ENCODE measurements at regions not wholly inside any gene's neighbourhood (a gene's known extent, or its start where the extent isn't known, plus 50 kb on each side); places are given as distances from the start of the nearest gene placed in this dataset.
"Not testable (repeated sequence)": the region's sequence is repeated elsewhere in the genome, so short reads cannot be mapped to it uniquely, and the experiment has no call there.

DNA sequence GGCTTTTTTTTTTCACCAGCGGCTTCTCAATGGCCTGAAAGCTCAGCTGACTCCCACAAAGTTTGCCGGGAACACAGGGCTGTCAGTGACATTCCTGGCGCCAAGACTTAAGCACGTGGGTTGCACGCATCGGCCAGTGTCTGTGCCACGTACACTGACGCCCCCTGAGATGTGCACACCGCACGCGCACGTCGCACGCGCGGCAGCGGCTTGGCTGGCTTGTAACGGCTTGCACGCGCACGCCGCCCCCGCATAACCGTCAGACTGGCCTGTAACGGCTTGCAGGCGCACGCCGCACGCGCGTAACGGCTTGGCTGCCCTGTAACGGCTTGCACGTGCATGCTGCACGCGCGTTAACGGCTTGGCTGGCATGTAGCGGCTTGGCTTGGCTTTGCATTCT is 63.2 kb downstream of the CCDC74A start:
- dilution Hi-C loops (cut with MboI; ENCODE audit: extremely low pct_ligation_motif_present, low sequenced_read_pairs) = no loop called here
- no peak overlapping the region for H2AFZ ChIP-seq (ENCODE audit: control insufficient read depth, low read length)
- DNase-seq (ENCODE audit: low read depth, low spot score) (no peak), FAIRE-seq (no peak)
- no peaks in the 10 kb centered on the region for H3K9me3 ChIP-seq (ENCODE audit: control insufficient read depth, low read depth, low read length)
- H4K20me1 ChIP-seq (ENCODE audit: control insufficient read depth, extremely low read depth, insufficient read depth, low read length) = no peaks in the 10 kb centered on the region
- H3K27ac ChIP-seq (ENCODE audit: control insufficient read depth, insufficient read depth, low read length) = no peak overlapping the region
- no peaks in the 10 kb centered on the region for H3K4me1 ChIP-seq (ENCODE audit: control insufficient read depth, extremely low read depth, insufficient read depth, low read length)
- H3K79me2 ChIP-seq (ENCODE audit: control insufficient read depth, insufficient read depth, low read length) = no peaks in the 10 kb centered on the region
- H3K36me3 ChIP-seq (ENCODE audit: control insufficient read depth in 2 of 2, extremely low read depth in 1 of 2, insufficient read depth in 2 of 2, low read length in 2 of 2) = no peaks in the 10 kb centered on the region
- no peak overlapping the region for H3K9ac ChIP-seq (ENCODE audit: control insufficient read depth, extremely low read depth, insufficient read depth, low read length)
- TF ChIP-seq CTCF (optimal IDR thresholded peaks at IDR 0.05 in 1 of 3, IDR thresholded peaks at IDR 0.05 in 1 of 3, conservative IDR thresholded peaks at IDR 0.05 in 1 of 3; ENCODE audit: extremely low read depth in 1 of 3, insufficient read depth in 2 of 3, low read length in 3 of 3) (no peak), EZH2 (IDR thresholded peaks at IDR 0.05; ENCODE audit: low read length) (no peak)
- no peaks in the 10 kb centered on the region for H3K27me3 ChIP-seq (ENCODE audit: control insufficient read depth, extremely low read depth, insufficient read depth, low read length)
- no peak overlapping the region for H3K4me3 ChIP-seq (ENCODE audit: control insufficient read depth in 2 of 3, extremely low read depth in 1 of 3, insufficient read depth in 2 of 3, low read depth in 1 of 3, low read length in 3 of 3)
- no peak overlapping the region for H3K4me2 ChIP-seq (ENCODE audit: control insufficient read depth, extremely low read depth, insufficient read depth, low read depth, low read length)
- no peaks in the 10 kb centered on the region for H3K9me1 ChIP-seq (ENCODE audit: control insufficient read depth, extremely low read depth, insufficient read depth, low read length)

DNA sequence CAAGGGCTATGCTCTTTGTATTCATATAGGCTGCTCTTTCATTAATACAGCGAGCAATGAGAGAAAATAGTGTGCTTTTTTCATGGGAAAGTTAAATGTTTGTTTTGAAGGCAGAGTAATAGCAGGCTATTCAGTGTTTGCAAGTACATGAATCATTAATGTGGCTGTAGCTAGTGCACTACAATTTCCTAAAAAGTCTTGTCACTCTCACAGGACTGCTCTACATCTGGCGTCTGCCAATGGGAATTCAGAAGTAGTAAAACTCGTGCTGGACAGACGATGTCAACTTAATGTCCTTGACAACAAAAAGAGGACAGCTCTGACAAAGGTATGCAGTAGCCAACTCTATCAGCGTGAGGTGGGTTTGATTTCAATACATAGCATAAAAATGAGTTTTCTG is 68.9 kb downstream of the CCDC74A start:
- H2AFZ ChIP-seq (ENCODE audit: control insufficient read depth, low read length) = not testable (repeated sequence)

GRCh38 chr2:131602444-131602843 is 74.8 kb downstream of the CCDC74A start:
- H3K27me3 ChIP-seq (ENCODE audit: control insufficient read depth, extremely low read depth, insufficient read depth, low read length); H3K79me2 ChIP-seq (ENCODE audit: control insufficient read depth, insufficient read depth, low read length); H3K4me1 ChIP-seq (ENCODE audit: control insufficient read depth, extremely low read depth, insufficient read depth, low read length); H3K4me2 ChIP-seq (ENCODE audit: control insufficient read depth, extremely low read depth, insufficient read depth, low read depth, low read length); H2AFZ ChIP-seq (ENCODE audit: control insufficient read depth, low read length); H3K9me3 ChIP-seq (ENCODE audit: control insufficient read depth, low read depth, low read length); H3K9ac ChIP-seq (ENCODE audit: control insufficient read depth, extremely low read depth, insufficient read depth, low read length); dilution Hi-C loops (cut with MboI; ENCODE audit: extremely low pct_ligation_motif_present, low sequenced_read_pairs); H3K4me3 ChIP-seq (ENCODE audit: control insufficient read depth in 2 of 3, extremely low read depth in 1 of 3, insufficient read depth in 2 of 3, low read depth in 1 of 3, low read length in 3 of 3); H3K27ac ChIP-seq (ENCODE audit: control insufficient read depth, insufficient read depth, low read length); H4K20me1 ChIP-seq (ENCODE audit: control insufficient read depth, extremely low read depth, insufficient read depth, low read length); H3K36me3 ChIP-seq (ENCODE audit: control insufficient read depth in 2 of 2, extremely low read depth in 1 of 2, insufficient read depth in 2 of 2, low read length in 2 of 2); FAIRE-seq; DNase-seq (ENCODE audit: low read depth, low spot score); H3K9me1 ChIP-seq (ENCODE audit: control insufficient read depth, extremely low read depth, insufficient read depth, low read length): not testable (repeated sequence)

More for the DNA sequence above, 68.9 kb downstream of the CCDC74A start:
- H3K9me1 ChIP-seq (ENCODE audit: control insufficient read depth, extremely low read depth, insufficient read depth, low read length); H4K20me1 ChIP-seq (ENCODE audit: control insufficient read depth, extremely low read depth, insufficient read depth, low read length); H3K4me3 ChIP-seq (ENCODE audit: control insufficient read depth in 2 of 3, extremely low read depth in 1 of 3, insufficient read depth in 2 of 3, low read depth in 1 of 3, low read length in 3 of 3); dilution Hi-C loops (cut with MboI; ENCODE audit: extremely low pct_ligation_motif_present, low sequenced_read_pairs); H3K4me2 ChIP-seq (ENCODE audit: control insufficient read depth, extremely low read depth, insufficient read depth, low read depth, low read length); H3K9me3 ChIP-seq (ENCODE audit: control insufficient read depth, low read depth, low read length); H3K27me3 ChIP-seq (ENCODE audit: control insufficient read depth, extremely low read depth, insufficient read depth, low read length); H3K79me2 ChIP-seq (ENCODE audit: control insufficient read depth, insufficient read depth, low read length); H3K4me1 ChIP-seq (ENCODE audit: control insufficient read depth, extremely low read depth, insufficient read depth, low read length); FAIRE-seq; H3K27ac ChIP-seq (ENCODE audit: control insufficient read depth, insufficient read depth, low read length); H3K9ac ChIP-seq (ENCODE audit: control insufficient read depth, extremely low read depth, insufficient read depth, low read length); H3K36me3 ChIP-seq (ENCODE audit: control insufficient read depth in 2 of 2, extremely low read depth in 1 of 2, insufficient read depth in 2 of 2, low read length in 2 of 2); DNase-seq (ENCODE audit: low read depth, low spot score): not testable (repeated sequence)

DNA sequence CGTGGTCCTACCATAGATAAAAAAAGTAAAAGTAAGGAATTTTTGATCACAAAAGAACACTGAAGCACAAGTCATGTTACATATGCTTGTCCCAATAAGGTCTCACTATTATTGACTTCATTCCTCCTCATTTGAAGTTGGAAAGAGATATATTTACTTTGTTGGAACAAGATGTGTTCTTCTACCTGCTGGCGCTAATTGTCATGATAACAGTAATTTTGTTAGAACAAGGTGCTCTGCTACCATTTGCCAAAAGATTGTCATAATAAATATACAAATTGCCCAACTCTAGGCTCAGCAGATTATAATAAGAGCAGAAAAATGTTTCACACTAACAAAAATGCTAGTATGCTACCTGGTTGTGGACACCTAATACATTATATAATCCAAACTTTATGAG is 77.0 kb downstream of the CCDC74A start:
- dilution Hi-C loops (cut with MboI; ENCODE audit: extremely low pct_ligation_motif_present, low sequenced_read_pairs); FAIRE-seq; H3K4me3 ChIP-seq (ENCODE audit: control insufficient read depth in 2 of 3, extremely low read depth in 1 of 3, insufficient read depth in 2 of 3, low read depth in 1 of 3, low read length in 3 of 3); H4K20me1 ChIP-seq (ENCODE audit: control insufficient read depth, extremely low read depth, insufficient read depth, low read length); H3K4me1 ChIP-seq (ENCODE audit: control insufficient read depth, extremely low read depth, insufficient read depth, low read length); H3K27me3 ChIP-seq (ENCODE audit: control insufficient read depth, extremely low read depth, insufficient read depth, low read length); H3K9ac ChIP-seq (ENCODE audit: control insufficient read depth, extremely low read depth, insufficient read depth, low read length); H3K36me3 ChIP-seq (ENCODE audit: control insufficient read depth in 2 of 2, extremely low read depth in 1 of 2, insufficient read depth in 2 of 2, low read length in 2 of 2); H3K9me3 ChIP-seq (ENCODE audit: control insufficient read depth, low read depth, low read length); H3K4me2 ChIP-seq (ENCODE audit: control insufficient read depth, extremely low read depth, insufficient read depth, low read depth, low read length); H3K9me1 ChIP-seq (ENCODE audit: control insufficient read depth, extremely low read depth, insufficient read depth, low read length); H2AFZ ChIP-seq (ENCODE audit: control insufficient read depth, low read length); H3K79me2 ChIP-seq (ENCODE audit: control insufficient read depth, insufficient read depth, low read length); DNase-seq (ENCODE audit: low read depth, low spot score); H3K27ac ChIP-seq (ENCODE audit: control insufficient read depth, insufficient read depth, low read length): not testable (repeated sequence)
